GM23338 (cell line): ENCODE measurements at regions not wholly inside any gene's neighbourhood (a gene's known extent, or its start where the extent isn't known, plus 50 kb on each side); places are given as distances from the start of the nearest gene placed in this dataset.

Experiments
- CREB1 ChIP-seq: fragments of 250-450 bp; sonication (Bioruptor Pico); IDR thresholded peaks from 2 replicates; pipeline ENCODE4 v1.5.0; 2020; ENCODE audit warnings: low read depth, mild to moderate bottlenecking, moderate library complexity
- ETS1 ChIP-seq: IDR thresholded peaks from 2 replicates; pipeline ENCODE4 v1.6.1; 2016; ENCODE audit warnings: antibody characterized with exemption
- EZH2 ChIP-seq: fragments of 200-600 bp; sonication (generic); IDR thresholded peaks from one replicate; pipeline ENCODE4 v1.8.0; 2017; ENCODE audit warnings: antibody characterized with exemption, mild to moderate bottlenecking, low read depth; ENCODE audit not compliant: unreplicated experiment
- NANOG ChIP-seq: IDR thresholded peaks from 2 replicates; pipeline ENCODE4 v1.6.1; 2016; ENCODE audit warnings: antibody characterized with exemption, borderline replicate concordance
- POLR2AphosphoS5 ChIP-seq: IDR thresholded peaks from 2 replicates; pipeline ENCODE4 v1.6.1; 2016; ENCODE audit warnings: antibody characterized with exemption, low read depth
- REST ChIP-seq: IDR thresholded peaks from one replicate; pipeline ENCODE4 v1.6.1; 2018; ENCODE audit warnings: antibody characterized with exemption; ENCODE audit not compliant: unreplicated experiment
- STAT1 ChIP-seq: IDR thresholded peaks from one replicate; pipeline ENCODE4 v1.6.1; 2016; ENCODE audit warnings: antibody characterized with exemption; ENCODE audit not compliant: unreplicated experiment
- ZNF462 ChIP-seq: fragments of 250-450 bp; sonication (Bioruptor Pico); IDR thresholded peaks from 2 replicates; pipeline ENCODE4 v1.5.0; 2020; ENCODE audit warnings: mild to moderate bottlenecking, moderate library complexity

- TF ChIP-seq ZNF462 (CRISPR knock-in tag) (no peak), REST (no peak), CREB1 (CRISPR knock-in tag) (no peak), NANOG (no peak), ETS1 (no peak), POLR2AphosphoS5 (no peak), EZH2 (no peak), STAT1 (no peak)
Observed at GRCh38 chr12:13670285-13670866, 311.0 kb downstream of the GRIN2B start (continued).
